ENCODE measurements at regions not wholly inside any gene's neighbourhood (a gene's known extent, or its start where the extent isn't known, plus 50 kb on each side); places are given as distances from the start of the nearest gene placed in this dataset.

DNA sequence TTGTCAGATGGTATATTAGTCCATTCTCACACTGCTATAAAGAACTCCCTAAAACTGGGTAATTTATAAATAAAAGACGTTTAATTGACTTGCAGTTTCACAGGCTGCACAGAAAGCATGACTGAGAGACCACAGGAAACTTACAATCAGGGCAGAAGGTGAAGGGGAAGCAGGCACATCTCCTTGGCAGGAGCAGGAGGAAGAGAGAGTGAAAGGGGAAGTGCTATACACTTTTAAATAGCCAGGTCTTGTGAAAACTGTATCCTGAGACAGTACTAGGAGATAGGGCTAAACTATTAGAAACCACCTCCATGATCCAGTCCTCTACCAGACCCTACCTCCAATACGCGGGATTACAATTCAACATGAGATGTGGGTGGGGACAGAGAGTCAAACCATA, 193.9 kb upstream of the KCNG1 start:
- FAIRE-seq, result no peak

DNA sequence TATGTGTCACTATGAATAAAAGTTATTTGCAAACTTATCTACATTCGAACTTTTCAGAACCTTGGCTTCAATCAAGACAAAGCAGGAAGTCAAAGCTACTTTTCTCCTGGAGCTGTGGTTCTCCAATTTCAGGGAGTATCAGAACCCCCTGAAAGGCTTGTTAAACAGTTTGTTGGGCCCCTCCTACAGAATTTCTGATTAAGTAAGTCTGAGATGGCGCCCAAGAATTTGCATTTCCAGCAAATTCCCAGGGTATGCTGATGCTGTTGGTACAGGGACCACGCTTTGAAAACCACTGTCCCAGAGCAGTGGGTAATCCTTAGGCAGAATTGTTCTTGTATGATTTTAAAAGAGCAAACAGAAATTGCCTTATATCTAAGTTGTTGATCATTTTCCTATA, 189.9 kb upstream of the KCNG1 start:
- FAIRE-seq, result no peak

DNA sequence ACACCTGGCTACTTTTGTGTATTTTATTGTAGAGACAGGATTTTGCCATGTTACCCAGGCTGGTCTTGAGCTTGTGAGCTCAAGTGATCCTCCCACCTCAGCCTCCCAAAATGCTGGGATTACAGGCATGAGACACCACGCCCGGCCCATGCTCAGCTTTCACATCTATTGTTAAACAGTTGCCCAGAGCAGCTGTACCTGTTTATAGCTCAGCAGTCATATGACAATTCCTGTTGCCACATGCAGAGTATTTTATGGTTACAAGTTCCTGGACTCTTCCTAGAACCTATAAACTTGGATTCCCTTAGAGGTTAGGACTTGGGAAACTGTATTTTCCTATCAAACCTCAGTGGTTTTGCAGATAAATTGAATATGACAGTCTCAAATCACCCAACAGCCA, 188.3 kb upstream of the KCNG1 start:
- FAIRE-seq, result no peak

DNA sequence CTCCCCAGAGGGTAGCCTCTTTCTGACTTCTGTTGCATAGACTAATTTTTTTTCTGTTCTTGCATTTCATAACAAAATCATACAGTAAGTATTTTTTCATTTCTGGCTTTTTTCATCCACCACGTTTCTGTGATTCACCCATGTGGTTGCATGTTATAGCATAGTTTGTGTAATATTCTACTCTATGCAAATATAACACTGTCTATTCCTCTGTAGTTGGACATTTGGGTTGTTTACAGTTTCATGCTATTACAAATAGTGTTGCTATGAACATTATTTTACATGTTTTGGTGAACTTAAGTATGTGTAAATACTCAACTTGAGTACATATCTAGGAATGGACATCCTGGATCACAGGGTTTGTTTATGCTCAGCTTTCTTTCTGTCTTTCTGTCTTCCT, 187.2 kb upstream of the KCNG1 start:
- FAIRE-seq, result no peak

DNA sequence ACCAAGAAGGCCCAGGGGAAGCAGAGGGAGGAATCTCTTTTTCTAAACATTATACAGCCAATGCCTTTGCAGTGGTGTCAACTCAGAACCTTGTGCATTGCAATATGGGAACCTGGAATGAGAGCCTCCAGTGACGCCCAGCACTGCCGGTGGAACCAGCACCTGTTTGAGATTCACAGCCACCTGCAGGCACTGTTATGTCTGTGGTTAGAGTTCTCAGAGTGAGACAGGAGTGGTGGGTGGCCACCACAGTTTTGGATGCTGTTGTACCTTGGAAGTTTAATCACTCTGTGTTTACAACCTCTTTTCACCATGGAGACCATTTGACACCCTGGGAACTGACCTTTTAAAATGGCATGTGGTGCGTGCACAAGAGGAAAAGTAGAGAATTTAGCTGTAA, 185.3 kb upstream of the KCNG1 start:
- no peak for FAIRE-seq

DNA sequence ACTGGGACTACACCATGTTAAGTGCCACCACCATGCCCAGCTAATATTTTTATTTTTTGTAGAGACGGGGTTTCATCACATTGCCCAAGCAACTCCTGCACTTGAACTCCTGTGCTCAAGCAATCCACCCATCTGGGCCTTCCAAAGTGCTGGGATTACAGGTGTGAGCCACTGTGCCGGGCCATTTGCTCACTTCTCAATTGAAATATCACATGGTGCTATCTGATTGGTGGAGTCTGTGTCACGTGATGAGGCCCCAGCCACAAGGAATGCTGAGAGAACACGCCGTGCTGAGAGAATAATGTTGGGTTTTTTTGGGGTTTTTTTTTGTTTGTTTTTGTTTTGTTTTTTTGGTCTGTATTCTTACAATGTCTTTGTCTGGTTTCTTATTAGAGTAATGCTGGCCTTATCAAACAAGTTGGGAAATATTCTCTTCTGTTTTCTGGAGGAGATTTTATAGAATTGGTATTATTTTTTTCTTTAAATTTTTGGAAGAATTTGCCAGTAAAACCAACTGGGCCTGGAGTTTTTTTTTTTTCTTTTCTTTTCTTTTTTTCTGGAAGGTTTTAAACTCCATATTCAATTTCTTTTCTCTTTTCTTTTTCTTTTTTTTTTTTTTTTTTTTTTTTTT, 183.2 kb upstream of the KCNG1 start:
- FAIRE-seq, result no peak

DNA sequence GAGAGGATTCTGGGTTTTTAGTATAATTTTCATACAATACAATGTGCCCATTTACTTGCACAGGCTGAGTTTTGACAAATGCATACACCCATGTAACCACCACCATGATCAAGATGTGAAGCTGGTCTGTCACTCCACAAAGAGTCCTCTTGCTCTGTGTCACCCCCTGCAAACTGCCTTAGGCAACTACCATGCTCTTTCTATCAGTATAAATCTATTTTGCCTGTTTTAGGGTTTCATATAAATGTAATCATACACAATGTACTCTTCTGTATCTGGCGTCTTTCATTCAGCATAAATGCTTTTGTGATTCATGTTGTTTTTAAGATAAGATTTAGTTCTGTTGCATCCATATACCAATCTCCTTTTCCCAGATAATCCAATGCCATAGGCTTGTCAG, 181.9 kb upstream of the KCNG1 start:
- FAIRE-seq, result no peak

DNA sequence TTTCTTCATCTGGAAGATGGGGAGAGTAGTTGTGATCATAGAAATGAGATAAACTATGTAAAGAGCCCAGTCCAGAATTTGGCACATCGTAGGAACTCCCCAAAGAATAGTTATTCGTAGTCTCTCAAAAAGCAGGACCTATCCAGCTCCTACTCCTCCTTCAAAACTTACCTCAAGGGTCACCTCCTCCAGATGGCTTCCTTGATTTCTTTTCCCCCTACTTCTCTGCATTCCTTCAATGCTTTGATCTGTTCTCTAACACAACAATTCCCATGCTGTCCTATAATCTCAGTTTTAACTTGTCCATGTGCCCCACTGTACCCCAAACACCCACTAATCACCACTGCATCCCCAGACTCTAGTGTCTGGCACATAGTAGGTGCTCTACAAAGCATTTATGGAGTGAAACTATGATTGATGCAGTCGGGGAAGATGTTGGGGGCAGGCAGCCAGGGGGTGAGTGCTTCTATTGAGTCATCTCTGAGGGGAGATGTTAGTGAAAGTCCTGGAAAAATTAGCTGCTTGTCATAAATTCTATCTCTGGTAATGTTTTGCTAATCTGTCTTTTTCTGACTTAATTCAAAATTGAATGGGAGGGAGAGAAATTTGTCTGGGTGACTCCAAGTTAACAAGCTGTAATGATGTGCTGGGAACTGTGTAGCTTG, 181.3 kb upstream of the KCNG1 start:
- no peak for FAIRE-seq

DNA sequence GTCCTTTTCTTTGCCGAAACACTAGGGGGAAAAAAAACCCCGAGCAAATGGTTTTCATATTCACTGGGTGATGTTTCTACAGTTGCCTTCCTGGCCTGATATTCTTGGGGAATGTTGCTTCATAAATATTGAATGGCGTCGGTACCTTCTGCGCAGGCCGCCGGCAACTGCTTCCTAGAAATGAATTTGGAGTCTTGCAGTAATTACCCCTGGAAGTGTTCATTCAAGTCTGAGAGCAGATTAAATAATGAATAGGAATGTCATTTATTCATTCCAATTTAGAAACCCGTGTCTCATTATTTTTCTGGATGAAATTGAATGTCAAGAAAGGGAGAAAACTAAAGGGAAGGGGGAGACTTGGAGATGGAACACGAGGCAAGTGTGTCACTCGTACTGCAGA, 179.4 kb upstream of the KCNG1 start:
- FAIRE-seq, result no peak

DNA sequence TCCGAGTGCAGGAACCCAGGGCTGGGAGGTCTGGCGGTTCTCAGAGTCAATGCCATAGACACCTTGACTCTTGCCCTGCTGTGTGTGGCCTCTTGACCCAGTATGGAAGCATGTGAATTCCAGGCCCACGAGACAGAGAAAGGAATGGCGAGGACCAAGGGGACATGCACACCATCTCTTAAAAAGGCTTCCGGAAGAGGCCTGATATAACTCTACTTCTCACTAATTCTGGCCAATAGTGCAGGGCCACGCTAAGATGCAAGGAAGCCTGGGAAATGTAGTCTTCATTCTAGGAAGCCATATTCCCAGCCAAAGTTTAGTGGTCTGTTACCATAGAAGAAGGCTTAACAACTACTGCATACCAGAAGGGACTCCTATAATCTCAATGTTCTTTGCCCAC, 177.0 kb upstream of the KCNG1 start:
- no peak for FAIRE-seq

DNA sequence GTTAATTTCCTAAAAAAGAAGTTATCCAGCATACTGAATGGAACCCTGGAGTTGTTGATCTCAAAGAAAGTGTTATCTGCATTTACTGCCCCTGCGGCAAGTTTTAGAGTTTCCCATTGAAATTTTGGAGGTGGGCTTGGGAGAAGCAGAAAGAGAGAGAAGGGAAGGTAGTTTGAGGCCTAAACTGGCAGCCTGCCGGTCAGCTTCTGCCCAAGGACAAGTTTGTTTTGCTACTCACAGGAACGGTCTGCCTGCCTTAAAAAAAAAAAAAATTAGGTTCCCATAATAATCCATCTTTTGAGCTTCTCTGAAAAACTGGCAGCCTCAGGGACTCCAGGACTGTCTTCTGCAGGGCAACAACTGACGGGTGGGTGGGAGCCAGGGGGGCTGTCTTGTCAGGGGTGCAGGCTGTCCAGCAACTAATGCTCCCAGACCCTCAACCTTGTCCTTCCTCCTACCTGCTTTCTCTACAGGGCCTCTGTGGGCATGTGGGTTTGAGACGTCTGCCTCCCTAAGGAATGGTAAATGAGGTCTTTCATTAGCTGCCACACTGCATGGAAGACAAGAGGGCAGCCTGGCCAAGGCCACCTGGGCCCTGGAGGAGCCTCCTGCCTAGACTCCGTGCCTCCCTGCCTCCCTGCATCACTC, 176.1 kb upstream of the KCNG1 start:
- FAIRE-seq, result no peak

DNA sequence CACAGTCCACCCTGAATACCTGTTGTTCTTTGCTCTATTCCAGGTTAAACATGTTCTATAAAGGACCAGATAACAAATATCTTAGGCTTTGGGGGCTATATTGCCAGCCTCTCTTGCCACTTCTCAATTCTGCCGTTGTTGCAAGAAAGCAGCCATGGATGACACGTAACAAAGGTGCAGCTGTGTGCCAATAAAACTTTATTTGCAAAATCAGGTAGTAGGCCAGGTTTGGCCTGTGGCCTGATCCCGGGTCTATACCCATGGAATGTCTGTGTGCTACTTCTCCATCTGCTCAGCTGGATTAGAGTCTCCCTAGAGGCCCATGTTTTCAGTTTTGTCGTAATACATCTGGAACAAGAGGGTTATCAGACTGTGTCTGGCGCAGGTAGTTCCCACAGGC, 175.3 kb upstream of the KCNG1 start:
- no peak for FAIRE-seq

DNA sequence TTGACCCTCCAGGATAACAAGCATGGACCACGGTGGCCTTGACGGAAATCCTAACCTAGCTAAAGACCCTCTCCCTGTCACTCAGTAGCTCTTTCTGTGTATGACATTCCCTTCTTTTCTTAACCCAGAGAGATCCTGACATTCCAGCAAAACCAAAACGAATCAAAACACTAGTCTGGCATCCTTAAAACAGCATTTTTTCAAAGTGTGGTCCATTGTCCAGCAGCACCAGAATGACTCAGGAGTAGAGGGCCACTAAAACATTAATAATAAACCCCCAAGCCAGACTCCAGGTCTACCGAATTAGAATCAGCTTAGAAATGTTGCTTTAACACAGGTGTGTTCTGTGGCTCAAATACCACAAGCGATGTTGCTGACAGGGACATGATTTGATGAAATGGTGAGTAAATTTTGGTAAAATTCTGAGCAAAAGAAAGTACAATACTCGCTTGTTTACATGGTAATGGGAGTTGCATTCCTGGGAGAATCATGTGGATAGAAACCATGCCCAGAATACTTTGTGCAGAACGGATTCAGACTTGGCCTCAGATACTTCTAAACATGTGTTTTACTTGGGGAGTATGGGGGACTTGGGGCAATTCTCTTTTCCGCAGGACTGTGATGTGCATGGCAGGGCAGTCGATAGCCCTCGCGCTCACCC, 174.2 kb upstream of the KCNG1 start:
- no peak for FAIRE-seq

DNA sequence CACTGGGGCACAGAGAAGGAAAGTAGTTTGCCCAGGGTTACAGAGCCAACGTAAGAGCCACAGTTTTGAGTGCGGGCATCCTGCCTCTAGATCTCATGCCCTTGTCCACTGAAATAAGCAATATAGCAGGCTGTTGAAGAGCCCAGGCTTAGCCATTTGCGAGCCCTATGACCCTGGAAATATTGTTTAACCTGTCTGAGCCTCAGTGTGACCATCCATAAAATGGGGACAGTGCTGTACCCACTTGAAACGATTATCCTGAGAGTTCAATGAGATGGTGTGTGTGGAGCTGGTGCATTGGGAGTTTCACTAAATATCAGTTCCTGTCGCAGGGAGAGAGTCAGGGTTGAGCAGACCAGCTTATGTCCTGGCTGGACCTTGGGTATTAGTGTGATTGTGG, 173.1 kb upstream of the KCNG1 start:
- no peak for FAIRE-seq

DNA sequence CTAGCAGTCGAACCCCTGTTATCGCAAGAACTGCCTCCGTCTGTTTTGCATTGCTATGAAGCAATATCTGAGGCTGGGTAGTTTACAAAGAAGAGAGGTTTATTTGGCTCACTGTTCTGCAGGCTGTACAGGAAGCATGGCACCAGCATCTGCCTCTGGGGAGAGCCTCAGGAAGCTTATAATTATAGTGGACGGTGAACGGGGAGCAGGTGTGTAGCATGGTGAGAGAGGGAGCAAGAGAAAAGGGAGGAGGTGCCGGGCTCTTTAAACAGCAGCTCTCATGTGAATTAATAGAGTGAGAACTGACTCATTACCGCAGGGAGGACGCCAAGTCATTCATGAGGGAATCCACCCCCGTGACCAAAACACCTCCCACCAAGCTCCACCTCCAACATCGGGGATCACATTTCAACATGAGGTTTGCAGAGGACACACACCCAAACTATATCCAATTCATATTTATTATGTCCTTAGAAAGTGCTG, 172.6 kb upstream of the KCNG1 start:
- FAIRE-seq, result no peak

DNA sequence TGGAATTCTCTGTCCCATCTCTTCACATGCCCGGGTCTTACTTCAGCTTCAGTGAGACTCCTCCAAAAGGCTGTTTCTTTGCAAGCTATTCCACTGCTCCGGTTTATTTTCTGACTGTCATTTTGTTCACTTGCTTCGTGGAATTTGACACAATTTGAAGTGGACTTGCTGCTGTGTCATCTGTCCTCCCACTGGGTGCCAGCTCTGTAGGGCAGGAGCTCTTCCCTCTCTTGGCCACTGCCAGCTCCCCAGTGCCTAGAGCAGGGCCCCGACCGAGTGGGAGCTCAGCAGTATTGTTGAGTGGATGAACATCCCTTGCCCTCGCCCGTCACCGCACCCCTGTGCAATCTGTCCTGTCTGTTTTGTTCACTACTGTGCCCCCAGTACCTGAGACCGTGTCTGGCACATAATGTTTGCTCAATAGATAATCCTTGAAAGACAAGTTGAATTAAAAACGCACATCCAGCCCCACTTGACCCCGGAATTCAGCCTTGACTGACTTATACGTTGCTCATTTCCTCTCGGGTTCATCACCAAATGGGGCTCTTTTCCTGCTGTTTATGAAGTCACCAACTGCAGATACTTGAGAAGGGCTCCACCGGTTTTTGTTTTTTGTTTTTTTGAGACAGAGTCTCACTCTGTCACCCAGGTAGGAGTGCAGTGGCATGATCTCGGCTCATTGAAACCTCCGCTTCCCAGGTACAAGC, 170.3 kb upstream of the KCNG1 start:
- FAIRE-seq, result no peak

DNA sequence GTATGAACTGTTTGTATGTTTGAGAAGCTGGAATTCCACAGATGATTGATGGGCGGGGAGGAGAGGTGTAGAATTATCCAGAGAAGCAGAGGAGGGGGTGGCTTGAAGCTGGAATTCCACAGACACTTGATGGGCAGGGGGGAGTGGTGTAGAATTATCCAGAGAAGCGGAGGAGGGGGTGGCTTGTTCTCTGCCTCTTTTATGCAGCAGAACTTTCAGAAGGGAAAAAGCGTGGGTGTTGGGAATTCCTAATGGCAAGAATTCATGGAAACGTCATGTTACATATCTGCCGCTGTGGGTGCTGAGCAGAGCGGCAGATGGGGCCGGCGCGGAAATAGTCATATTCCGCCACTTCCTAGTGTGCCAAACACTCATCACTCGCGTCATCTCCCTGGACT, 167.9 kb upstream of the KCNG1 start:
- no peak for FAIRE-seq

DNA sequence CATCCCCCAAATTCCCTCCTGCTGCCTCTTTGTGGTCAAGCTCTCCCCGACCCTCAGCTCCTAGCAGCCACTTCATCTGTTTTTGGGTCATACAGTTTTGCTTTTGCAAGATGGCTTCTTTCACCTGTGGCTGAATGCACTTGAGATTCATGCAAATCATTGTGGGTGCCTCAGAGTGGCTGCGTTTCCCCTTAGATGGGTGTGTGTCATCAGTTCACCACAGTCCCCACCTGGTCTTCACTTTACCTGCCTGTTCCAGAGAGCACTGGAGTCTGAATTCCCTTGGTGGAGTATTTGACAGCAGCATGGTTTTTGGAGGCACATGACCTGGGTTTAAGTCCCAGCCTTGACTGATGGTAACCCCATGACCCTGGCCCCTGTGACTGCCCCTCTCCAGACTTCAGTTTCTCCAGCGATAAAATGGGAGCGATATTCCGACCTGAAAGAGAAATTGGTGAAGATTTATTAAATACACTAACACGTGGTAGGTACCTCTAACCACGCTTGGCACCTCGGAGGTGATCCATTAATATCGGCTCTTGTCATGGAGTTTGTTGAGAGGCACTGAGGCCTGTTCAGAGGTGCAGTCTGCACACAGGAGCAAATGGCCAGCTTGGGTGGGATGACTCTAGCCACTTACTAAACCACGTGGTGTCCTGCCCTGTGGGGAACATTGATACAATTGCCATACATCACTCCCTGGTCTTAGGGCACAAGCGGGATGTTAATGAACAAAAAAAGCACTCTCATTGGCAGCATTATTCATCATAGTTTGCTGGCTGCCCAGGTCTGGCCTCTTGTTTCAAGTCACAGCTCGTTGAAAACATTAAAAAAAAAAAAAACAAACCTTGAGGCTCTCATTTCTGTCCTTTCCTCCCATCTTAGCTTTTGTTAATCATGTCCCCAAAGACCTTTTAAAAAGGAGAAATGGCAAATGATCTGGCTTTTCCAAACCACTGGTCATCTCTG, 167.2 kb upstream of the KCNG1 start:
- no peak for FAIRE-seq

DNA sequence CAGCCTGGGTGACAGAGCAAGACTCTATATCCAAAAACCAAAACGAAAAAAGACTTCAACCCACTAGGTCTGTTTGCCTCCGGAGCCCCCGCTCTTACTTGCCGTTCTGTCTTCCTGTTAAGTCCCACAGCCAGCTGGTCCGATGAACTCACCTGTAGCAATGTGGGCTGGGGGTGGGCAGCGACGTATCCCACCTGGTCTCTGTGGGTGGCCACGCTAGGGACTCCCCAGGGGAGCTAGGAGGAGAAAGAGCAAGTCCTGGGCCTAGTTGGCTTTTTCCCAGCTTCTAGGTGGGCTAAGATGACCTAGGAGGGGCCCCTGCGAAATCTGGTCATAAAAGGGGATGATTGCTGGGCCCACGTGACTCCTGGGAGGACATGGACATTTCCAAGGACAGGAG, 166.0 kb upstream of the KCNG1 start:
- no peak for FAIRE-seq

DNA sequence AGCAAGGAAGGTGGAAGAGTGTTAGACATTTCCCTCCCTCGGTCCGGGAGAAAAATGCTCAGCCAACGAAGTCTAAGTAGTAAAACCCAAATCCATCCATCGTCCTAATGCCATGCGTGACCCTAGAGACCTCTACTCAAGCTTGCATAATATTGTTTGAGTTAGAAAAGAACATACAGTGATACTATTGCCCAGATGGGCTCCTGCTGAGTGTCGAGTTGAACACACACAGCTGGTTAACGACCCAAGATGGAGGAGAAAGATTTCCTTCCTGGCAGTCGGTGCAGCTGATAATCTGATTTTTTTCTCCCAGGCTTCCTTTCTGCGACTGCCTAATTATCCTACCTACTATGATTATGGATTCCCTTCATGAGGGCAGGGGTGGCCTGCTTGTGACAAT, 164.4 kb upstream of the KCNG1 start:
- no peak for FAIRE-seq

DNA sequence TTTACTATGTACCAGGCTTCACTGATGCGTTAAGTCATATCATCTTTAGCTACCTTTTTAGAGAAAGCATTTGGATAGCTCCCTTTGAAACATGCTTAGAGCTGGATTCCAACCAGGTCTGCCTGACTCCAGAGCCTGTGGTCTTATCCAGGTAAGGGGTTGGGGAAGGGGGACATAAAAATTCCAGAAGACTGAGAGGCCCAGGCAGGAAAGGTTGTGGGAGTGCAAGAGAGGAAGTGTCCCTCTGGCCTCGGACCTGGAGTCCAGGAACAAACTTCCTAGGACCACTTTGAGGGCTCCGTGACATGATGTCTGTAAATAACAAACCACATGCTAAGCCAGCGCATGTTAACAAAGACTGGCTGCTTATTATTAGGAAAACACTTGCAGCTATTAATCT, 163.0 kb upstream of the KCNG1 start:
- no peak for FAIRE-seq

DNA sequence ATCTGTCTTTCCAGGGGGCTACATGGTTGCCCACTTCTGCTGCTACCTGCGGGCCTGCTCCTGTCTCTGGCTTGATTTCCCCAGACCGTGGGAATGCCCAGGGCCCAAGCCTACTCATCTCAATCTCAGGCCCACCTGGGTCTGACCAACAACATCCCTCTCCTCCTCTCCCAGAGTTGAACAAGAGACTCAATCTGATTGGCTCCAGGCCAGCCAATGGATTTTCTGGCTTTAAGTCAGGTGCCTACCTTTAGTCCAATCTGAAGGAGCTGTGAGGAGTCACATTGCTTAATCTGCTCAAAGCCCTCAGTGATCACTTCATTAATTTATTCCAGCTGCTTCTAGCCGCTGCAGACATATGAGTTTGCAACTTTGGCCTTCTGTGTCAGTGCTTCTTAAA, 162.4 kb upstream of the KCNG1 start:
- no peak for FAIRE-seq
